GM12878 (cell line): ENCODE measurements at regions not wholly inside any gene's neighbourhood (a gene's known extent, or its start where the extent isn't known, plus 50 kb on each side); places are given as distances from the start of the nearest gene placed in this dataset.
A peak's percentile ranks its signal among the peaks of the same experiment; 100 is the strongest.

Experiments used
- ATAC-seq: fragments of 200-7000 bp; cut with Tn5 transposase; 3 replicates; pipeline ENCODE4 v1.9.1; 2020; ENCODE audit warnings: mild to moderate bottlenecking, moderate library complexity
- BruUV-seq: library from RNA; stranded (reverse); fragments of 400-500 nt; replicated peaks from 2 replicates; lab custom pipeline; 2021; lab: Mats Ljungman, UMichigan
- CTCF ChIA-PET: fragments of 300-600 bp; sonication (Branson Sonifier 250); formaldehyde crosslinking; extraction: SDS; loops from one replicate; lab custom pipeline; 2021; ENCODE audit warnings: inconsistent platforms; lab: Yijun Ruan, JAX
- POLR2A ChIA-PET: fragments of 350-600 bp; formaldehyde crosslinking; extraction: SDS; loops from one replicate; lab custom pipeline; 2021; ENCODE audit warnings: inconsistent platforms; lab: Charles Lee
- RAD21 ChIA-PET: fragments of 300-600 bp; sonication (Branson Sonifier 250); formaldehyde crosslinking; loops from one replicate; lab custom pipeline; 2023; ENCODE audit warnings: antibody characterized with exemption; ENCODE audit not compliant: unreplicated experiment; lab: Charles Lee
- SMC1A ChIA-PET: fragments of 300-600 bp; sonication (Branson Sonifier 250); formaldehyde crosslinking; loops from one replicate; lab custom pipeline; 2023; ENCODE audit not compliant: unreplicated experiment, uncharacterized antibody; lab: Charles Lee
- DNase-seq: peaks from one replicate; pipeline ENCODE4 v3.0.0-alpha.2; 2011; ENCODE audit warnings: low read depth, low spot score
- FAIRE-seq: peaks from 3 replicates; lab custom pipeline; 2011; peaks lifted over from hg19 to GRCh38; lab: Jason Lieb, UNC
- H2AFZ ChIP-seq: 2 replicates; pipeline ENCODE4 v1.6.0; 2011; ENCODE audit warnings: low read depth, low read length, control low read depth; ENCODE audit not compliant: control insufficient read depth
- H3K27ac ChIP-seq: 2 replicates; pipeline ENCODE4 v1.5.1; 2011; ENCODE audit warnings: control low read depth; ENCODE audit not compliant: control insufficient read depth, insufficient read depth
- H3K27me3 ChIP-seq, 2 experiments: replicated peaks in 1 of 2; 2 replicates each; pipeline versions ENCODE4 v1.6.0 to v1.6.1; 2011; ENCODE audit warnings: low read length in 1 of 2; ENCODE audit not compliant: control insufficient read depth in 2 of 2, insufficient read depth in 2 of 2
- H3K36me3 ChIP-seq, 2 experiments: 2 replicates each; pipeline ENCODE4 v1.5.1; 2011; ENCODE audit warnings: low read length in 1 of 2; ENCODE audit not compliant: control insufficient read depth in 2 of 2, insufficient read depth in 2 of 2
- H3K4me1 ChIP-seq: 2 replicates; pipeline ENCODE4 v1.6.1; 2011; ENCODE audit warnings: mild to moderate bottlenecking, low read length, moderate library complexity, mixed read lengths; ENCODE audit not compliant: control insufficient read depth, insufficient read depth
- H3K4me2 ChIP-seq: 2 replicates; pipeline ENCODE4 v1.6.0; 2011; ENCODE audit warnings: control low read depth; ENCODE audit not compliant: control insufficient read depth, insufficient read depth
- H3K4me3 ChIP-seq: fragments of 200-600 bp; sonication (generic); 2 replicates; pipeline ENCODE4 v1.5.1; 2016
- H3K79me2 ChIP-seq: 2 replicates; pipeline ENCODE4 v1.6.0; 2011; ENCODE audit warnings: low read length; ENCODE audit not compliant: control insufficient read depth, insufficient read depth
- H3K9ac ChIP-seq: 2 replicates; pipeline ENCODE4 v1.8.0; 2011; ENCODE audit warnings: low read length, control low read depth, mixed read lengths; ENCODE audit not compliant: control insufficient read depth, insufficient read depth
- H3K9me3 ChIP-seq: replicated peaks from 3 replicates; pipeline ENCODE4 v1.5.1; 2011; ENCODE audit warnings: mild to moderate bottlenecking, low read length; ENCODE audit not compliant: control insufficient read depth, insufficient read depth
- H4K20me1 ChIP-seq: 2 replicates; pipeline ENCODE4 v1.6.0; 2011; ENCODE audit not compliant: control insufficient read depth, insufficient read depth
- ASH2L ChIP-seq: fragments of 300-600, 200-600 bp; sonication (generic); IDR thresholded peaks from 2 replicates; pipeline ENCODE4 v1.6.1; 2017; ENCODE audit warnings: low read depth, mild to moderate bottlenecking, borderline replicate concordance
- BMI1 ChIP-seq: fragments of 450-650 bp; IDR thresholded peaks from 2 replicates; pipeline ENCODE4 v1.6.1; 2016; ENCODE audit warnings: mild to moderate bottlenecking, moderate library complexity, borderline replicate concordance
- BRCA1 ChIP-seq: IDR thresholded peaks from 2 replicates; pipeline ENCODE4 v1.6.1; 2011; ENCODE audit warnings: low read depth, low read length, improper control_type of control experiment
- CBFB ChIP-seq: IDR thresholded peaks from 2 replicates; pipeline ENCODE4 v1.6.1; 2016; ENCODE audit warnings: antibody characterized with exemption, low read depth
- CBX3 ChIP-seq: fragments of 200-600 bp; sonication (generic); IDR thresholded peaks from 2 replicates; pipeline ENCODE4 v1.6.1; 2016; ENCODE audit warnings: low read depth, borderline replicate concordance
- ETV6 ChIP-seq, 2 experiments: fragments of 450-650 bp in 1 of 2; IDR thresholded peaks in 1 of 2; conservative IDR thresholded peaks in 1 of 2; 2 replicates each; pipeline ENCODE4 v1.6.1; 2014; ENCODE audit warnings: antibody characterized with exemption in 1 of 2, borderline replicate concordance in 1 of 2, low read depth in 1 of 2, mild to moderate bottlenecking in 1 of 2, moderate library complexity in 1 of 2
- KAT2A ChIP-seq: conservative IDR thresholded peaks from 2 replicates; pipeline ENCODE4 v1.6.1; 2011; ENCODE audit warnings: low read depth, low read length; ENCODE audit not compliant: control insufficient read depth
- MTA2 ChIP-seq: fragments of 450-650 bp; IDR thresholded peaks from 2 replicates; pipeline ENCODE4 v1.6.1; 2016; ENCODE audit warnings: low read depth, mild to moderate bottlenecking, moderate library complexity
- NR2F1 ChIP-seq: fragments of 450-650 bp; conservative IDR thresholded peaks from 2 replicates; pipeline ENCODE4 v1.6.1; 2017; ENCODE audit warnings: mild to moderate bottlenecking
- NRF1 ChIP-seq: conservative IDR thresholded peaks from 2 replicates; pipeline ENCODE4 v1.6.1; 2011; ENCODE audit warnings: mild to moderate bottlenecking, low read depth, low read length, improper control_type of control experiment
- POLR2AphosphoS5 ChIP-seq: IDR thresholded peaks from 2 replicates; pipeline ENCODE4 v1.6.1; 2011; ENCODE audit warnings: mild to moderate bottlenecking, low read length, inconsistent platforms
- RCOR1 ChIP-seq: conservative IDR thresholded peaks from 2 replicates; pipeline ENCODE4 v1.6.1; 2012; ENCODE audit warnings: low read depth, low read length, improper control_type of control experiment
- SREBF1 ChIP-seq: IDR thresholded peaks from 2 replicates; pipeline ENCODE4 v1.6.1; 2012; ENCODE audit warnings: mild to moderate bottlenecking, low read length
- SRF ChIP-seq, 2 experiments: IDR thresholded peaks; 2 replicates each; pipeline ENCODE4 v1.6.1; 2011; ENCODE audit warnings: low read depth in 2 of 2, low read length in 2 of 2, mild to moderate bottlenecking in 1 of 2, moderate library complexity in 1 of 2
- WRNIP1 ChIP-seq: IDR thresholded peaks from 2 replicates; pipeline ENCODE4 v1.6.1; 2011; ENCODE audit warnings: low read depth, low read length, improper control_type of control experiment, borderline replicate concordance
- ZNF24 ChIP-seq: fragments of 450-650 bp; IDR thresholded peaks from 2 replicates; pipeline ENCODE4 v1.6.1; 2017; ENCODE audit warnings: antibody characterized with exemption, mild to moderate bottlenecking
- ZNF274 ChIP-seq: IDR thresholded peaks from one replicate; pipeline ENCODE4 v1.8.0; 2011; ENCODE audit not compliant: insufficient read length, insufficient read depth
- WGBS: methylation state at CpG from one replicate; pipeline ENCODE4 v1.1.6; 2016; ENCODE audit warnings: low lambda C conversion rate; ENCODE audit not compliant: insufficient replicate concordance, insufficient coverage; ENCODE audit errors: missing lambda C conversion rate; 5-methylcytosine and 5-hydroxymethylcytosine counted together
- in situ Hi-C: fragments of 300-500 bp; cut with MboI; formaldehyde crosslinking; loops from 9 replicates; pipeline ENCODE4 v1.14.3; 2018; ENCODE audit warnings: mixed read lengths
- intact Hi-C: fragments of 100-400 bp; cut with micrococcal nuclease; formaldehyde crosslinking; loops from one replicate; pipeline ENCODE4 v1.14.2; 2022; ENCODE audit not compliant: unreplicated experiment
- TF ChIP-seq, protein P1 (sequence below): IDR thresholded peaks from 2 replicates; pipeline ENCODE4 v1.6.1; 2012; ENCODE audit warnings: low read depth, low read length, improper control_type of control experiment

DNA sequence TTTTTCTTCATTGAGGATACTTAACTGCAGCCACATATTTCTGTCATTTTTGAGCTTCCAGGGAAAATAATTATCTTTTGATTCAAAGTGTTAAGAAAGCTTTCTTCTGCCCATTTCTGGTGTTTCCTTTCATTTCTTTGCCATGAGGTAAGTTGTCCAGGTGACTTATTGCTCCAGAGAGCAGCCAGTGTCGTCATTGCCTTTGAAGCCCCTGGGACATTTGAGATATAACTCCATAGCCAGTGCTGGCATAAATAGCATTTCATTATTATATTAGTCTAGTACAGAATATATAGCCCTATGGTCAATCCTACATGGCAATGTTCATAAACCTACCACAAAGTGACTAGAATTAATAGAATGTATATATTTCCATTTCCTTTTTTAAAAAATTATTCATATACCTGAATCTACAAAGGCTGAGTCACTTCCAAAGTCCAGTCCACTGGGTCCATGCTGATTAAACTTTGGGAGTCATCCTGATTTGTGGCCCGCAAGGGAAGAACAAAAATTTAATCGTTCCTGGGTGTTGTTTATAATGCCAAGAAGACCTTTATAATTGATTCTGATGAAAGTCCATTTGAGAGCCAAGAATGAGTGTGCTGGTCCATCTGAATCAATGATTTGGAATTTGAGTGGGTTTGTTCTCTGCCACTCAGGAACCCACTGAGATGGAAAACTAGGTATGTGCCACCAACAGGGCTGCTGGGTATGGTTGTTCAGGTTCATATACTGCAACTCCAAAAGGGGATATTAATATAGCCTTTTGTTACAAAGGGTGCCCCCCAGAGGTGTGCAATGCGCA, 221.8 kb upstream of the PLXNA2 start:
- ChIA-PET RAD21 (no interaction called here), CTCF (no interaction called here), SMC1A (no interaction called here), POLR2A (no interaction called here)
- H3K27me3 ChIP-seq, result no peaks in the 10 kb centered on the region; a peak in 1 of 4 replicates
- H3K36me3 ChIP-seq, result no peaks in the 10 kb centered on the region
- no peak for ATAC-seq
- no peaks in the 10 kb centered on the region for H3K4me1 ChIP-seq
- H3K4me3 ChIP-seq, result no peak overlapping the region
- no peak overlapping the region for H3K9ac ChIP-seq
- no peak overlapping the region for H2AFZ ChIP-seq
- no peak for TF ChIP-seq WRNIP1
- TF ChIP-seq ZNF274, result no peak
- TF ChIP-seq CBX3, result no peak
- no peak for TF ChIP-seq RCOR1
- TF ChIP-seq NRF1, result no peak
- TF ChIP-seq SREBF1, result no peak
- H3K79me2 ChIP-seq, result no peaks in the 10 kb centered on the region
- H3K27ac ChIP-seq, result no peak overlapping the region
- H4K20me1 ChIP-seq, result no peaks in the 10 kb centered on the region
- H3K9me3 ChIP-seq, result no peaks in the 10 kb centered on the region; the same call in 2 of the 3 replicates
- intact Hi-C loops, result no loop called here
- no peak for DNase-seq
- peak; percentile 49 for FAIRE-seq
- no peak overlapping the region for H3K4me2 ChIP-seq
- in situ Hi-C loops, result no loop called here
- WGBS, result 26% methylated on average over 4 of the region's 4 CpGs
- no TSS peak for BruUV-seq

GRCh38 chr1:208467151-208467780, 223.1 kb upstream of the PLXNA2 start:
- no peaks in the 10 kb centered on the region for H4K20me1 ChIP-seq
- ATAC-seq (no peak), DNase-seq (no peak), FAIRE-seq (no peak)
- H3K9ac ChIP-seq, result no peak overlapping the region
- SMC1A ChIA-PET, result no interaction called here
- H3K36me3 ChIP-seq, result no peaks in the 10 kb centered on the region
- 36% methylated on average over 7 of the region's 7 CpGs for WGBS
- no peaks in the 10 kb centered on the region; a peak in 1 of 4 replicates for H3K27me3 ChIP-seq
- intact Hi-C loops, result no loop called here
- H3K79me2 ChIP-seq, result no peaks in the 10 kb centered on the region
- H3K4me2 ChIP-seq, result no peak overlapping the region
- RAD21 ChIA-PET, result no interaction called here
- BruUV-seq, result no TSS peak
- H3K4me1 ChIP-seq, result no peaks in the 10 kb centered on the region
- H3K9me3 ChIP-seq, result no peaks in the 10 kb centered on the region; the same call in 2 of the 3 replicates
- CTCF ChIA-PET, result no interaction called here
- TF ChIP-seq CBFB (no peak), ZNF24 (no peak), ASH2L (no peak), ETV6 (conservative IDR thresholded peaks at IDR 0.05 in 1 of 2, IDR thresholded peaks at IDR 0.05 in 1 of 2; ENCODE audit: borderline replicate concordance in 1 of 2, low read depth in 1 of 2) (no peak), BRCA1 (no peak), NR2F1 (no peak), BMI1 (no peak), POLR2AphosphoS5 (no peak), MTA2 (no peak), SRF (IDR thresholded peaks at IDR 0.05; ENCODE audit: low read depth in 2 of 2, low read length in 2 of 2) (no peak), KAT2A (no peak)
- TF ChIP-seq, protein P1, sequence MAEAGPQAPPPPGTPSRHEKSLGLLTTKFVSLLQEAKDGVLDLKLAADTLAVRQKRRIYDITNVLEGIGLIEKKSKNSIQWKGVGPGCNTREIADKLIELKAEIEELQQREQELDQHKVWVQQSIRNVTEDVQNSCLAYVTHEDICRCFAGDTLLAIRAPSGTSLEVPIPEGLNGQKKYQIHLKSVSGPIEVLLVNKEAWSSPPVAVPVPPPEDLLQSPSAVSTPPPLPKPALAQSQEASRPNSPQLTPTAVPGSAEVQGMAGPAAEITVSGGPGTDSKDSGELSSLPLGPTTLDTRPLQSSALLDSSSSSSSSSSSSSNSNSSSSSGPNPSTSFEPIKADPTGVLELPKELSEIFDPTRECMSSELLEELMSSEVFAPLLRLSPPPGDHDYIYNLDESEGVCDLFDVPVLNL, result no peak
- no peak overlapping the region for H3K27ac ChIP-seq
- H3K4me3 ChIP-seq, result no peak overlapping the region
- POLR2A ChIA-PET, result no interaction called here
- in situ Hi-C loops, result no loop called here
- no peak overlapping the region for H2AFZ ChIP-seq
